ENCODE measurements at regions not wholly inside any gene's neighbourhood (a gene's known extent, or its start where the extent isn't known, plus 50 kb on each side); places are given as distances from the start of the nearest gene placed in this dataset.

GRCh38 chr2:40783704-40784103, 331.8 kb upstream of the SLC8A1 start:
- TF ChIP-seq CTCF (IDR thresholded peaks at IDR 0.05; ENCODE audit: low read depth, low read length, missing input control) (no peak), GABPA (IDR thresholded peaks at IDR 0.05 in 1 of 2, conservative IDR thresholded peaks at IDR 0.05 in 1 of 2) (no peak), ZBTB33 (IDR thresholded peaks at IDR 0.05) (no peak), TAF1 (conservative IDR thresholded peaks at IDR 0.05) (no peak), ATF3 (IDR thresholded peaks at IDR 0.05) (no peak)
